Nephron progenitor cell (in vitro differentiated cells): ENCODE measurements at regions not wholly inside any gene's neighbourhood (a gene's known extent, or its start where the extent isn't known, plus 50 kb on each side); places are given as distances from the start of the nearest gene placed in this dataset.
A peak's percentile ranks its signal among the peaks of the same experiment; 100 is the strongest.

Source experiments
- DNase-seq: peaks from one replicate; pipeline ENCODE4 v3.0.0; 2021
- H3K27ac Mint-ChIP-seq: 2 replicates; pipeline ENCODE4 v1.8.0; 2021; ENCODE audit warnings: mild to moderate bottlenecking, moderate library complexity, mixed read lengths
- H3K27me3 Mint-ChIP-seq: 2 replicates; pipeline ENCODE4 v1.8.0; 2021; ENCODE audit warnings: mild to moderate bottlenecking, low read depth, mixed read lengths; ENCODE audit not compliant: poor library complexity
- H3K36me3 Mint-ChIP-seq: 2 replicates; pipeline ENCODE4 v1.8.0; 2021; ENCODE audit warnings: low read depth, mixed read lengths
- H3K4me1 Mint-ChIP-seq: 2 replicates; pipeline ENCODE4 v1.8.0; 2021; ENCODE audit warnings: mixed read lengths
- H3K4me3 Mint-ChIP-seq: 2 replicates; pipeline ENCODE4 v1.8.0; 2021; ENCODE audit warnings: mild to moderate bottlenecking, moderate library complexity, mixed read lengths
- H3K9me3 Mint-ChIP-seq: 2 replicates; pipeline ENCODE4 v1.8.0; 2021; ENCODE audit warnings: mild to moderate bottlenecking, moderate library complexity, mixed read lengths
- CTCF ChIP-seq: fragments of 200-600 bp; sonication (generic); IDR thresholded peaks from 2 replicates; pipeline ENCODE4 v1.5.0; 2021; ENCODE audit warnings: antibody characterized with exemption

- Mint-ChIP-seq H3K27ac (no peak overlapping the region), H3K4me1 (peaks cover 72% of the 10 kb centered on the region), H3K4me3 (no peak overlapping the region), H3K9me3 (peaks cover 14% of the 10 kb centered on the region), H3K27me3 (peaks cover 8% of the 10 kb centered on the region), H3K36me3 (peaks cover 11% of the 10 kb centered on the region)
- no peak for DNase-seq
- no peak for TF ChIP-seq CTCF
These were observed 325.4 kb upstream of the NPVF start for GRCh38 chr7:25553580-25554291.

- peak overlapping the region; percentile 5 for H3K4me3 Mint-ChIP-seq
- H3K27ac Mint-ChIP-seq, result peak overlapping the region; percentile 46
- no peak for DNase-seq
- H3K9me3 Mint-ChIP-seq, result peaks cover 23% of the 10 kb centered on the region
- peaks cover 12% of the 10 kb centered on the region for H3K36me3 Mint-ChIP-seq
- H3K4me1 Mint-ChIP-seq, result peaks cover 54% of the 10 kb centered on the region
- TF ChIP-seq CTCF, result no peak
- H3K27me3 Mint-ChIP-seq, result peaks cover 10% of the 10 kb centered on the region
These were observed 329.2 kb upstream of the NPVF start for GRCh38 chr7:25557379-25557917.

GRCh38 chr7:25557930-25558329 lies 329.6 kb upstream of the NPVF start:
- Mint-ChIP-seq H3K4me3 (no peak overlapping the region), H3K4me1 (peaks cover 50% of the 10 kb centered on the region), H3K36me3 (peaks cover 12% of the 10 kb centered on the region), H3K27ac (no peak overlapping the region), H3K9me3 (peaks cover 23% of the 10 kb centered on the region), H3K27me3 (peaks cover 7% of the 10 kb centered on the region)
- TF ChIP-seq CTCF, result no peak
- no peak for DNase-seq

GRCh38 chr7:25558605-25559004 lies 330.3 kb upstream of the NPVF start:
- no peak for DNase-seq

GRCh38 chr7:25559581-25560367 lies 331.5 kb upstream of the NPVF start:
- no peak for TF ChIP-seq CTCF
- Mint-ChIP-seq H3K27me3 (peaks cover 7% of the 10 kb centered on the region), H3K4me3 (no peak overlapping the region), H3K27ac (no peak overlapping the region), H3K36me3 (peaks cover 12% of the 10 kb centered on the region), H3K9me3 (peaks cover 23% of the 10 kb centered on the region), H3K4me1 (peaks cover 43% of the 10 kb centered on the region)
- DNase-seq, result no peak

More at GRCh38 chr7:25558605-25559004, 330.3 kb upstream of the NPVF start:
- Mint-ChIP-seq H3K4me3 (no peak overlapping the region), H3K27me3 (peaks cover 7% of the 10 kb centered on the region), H3K9me3 (peaks cover 23% of the 10 kb centered on the region), H3K4me1 (peaks cover 43% of the 10 kb centered on the region), H3K36me3 (peaks cover 12% of the 10 kb centered on the region), H3K27ac (no peak overlapping the region)
- TF ChIP-seq CTCF, result no peak
